ENCODE measurements at regions not wholly inside any gene's neighbourhood (a gene's known extent, or its start where the extent isn't known, plus 50 kb on each side); places are given as distances from the start of the nearest gene placed in this dataset.
"Not testable (repeated sequence)": the region's sequence is repeated elsewhere in the genome, so short reads cannot be mapped to it uniquely, and the experiment has no call there.

DNA sequence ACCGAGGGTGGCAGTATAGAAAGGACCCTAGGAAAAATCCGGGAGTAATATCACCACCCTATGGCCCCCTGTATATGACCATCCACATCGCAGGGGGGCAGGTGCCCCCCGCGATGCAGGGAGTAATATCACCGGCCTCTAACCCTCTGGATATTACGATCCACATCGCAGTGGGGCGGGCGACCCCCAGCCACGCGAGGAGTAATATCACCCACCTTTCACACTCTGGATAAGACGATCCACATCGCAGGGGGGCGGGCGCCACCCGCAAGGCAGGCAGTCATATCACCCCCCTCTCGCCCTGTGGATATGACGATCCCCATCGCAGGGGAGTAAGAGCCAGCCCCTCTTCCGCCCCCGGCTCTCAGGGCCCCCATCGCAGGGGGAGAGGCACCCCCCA is 76.7 kb upstream of the RUBCNL start:
- no peaks in the 10 kb centered on the region for H3K4me1 ChIP-seq
- H3K4me3 ChIP-seq, result no peak overlapping the region
- intact Hi-C loops (cut with DNase I; ENCODE audit: low total_unique reads), result no loop called here
- H3K9me3 ChIP-seq, result peaks cover 0 to 4% (median 0%) of the 10 kb centered on the region in 8 donors
- H3K36me3 ChIP-seq, result no peaks in the 10 kb centered on the region
- H3K27ac ChIP-seq, result no peak overlapping the region
- 89 to 94% (median 93%) methylated on average over 20 to 23 of the region's 23 CpGs for WGBS, 5 donors
- TF ChIP-seq POLR2AphosphoS5 (IDR thresholded peaks at IDR 0.05) (no peak), POLR2A (IDR thresholded peaks at IDR 0.05) (no peak)
- TF ChIP-seq, protein P1, sequence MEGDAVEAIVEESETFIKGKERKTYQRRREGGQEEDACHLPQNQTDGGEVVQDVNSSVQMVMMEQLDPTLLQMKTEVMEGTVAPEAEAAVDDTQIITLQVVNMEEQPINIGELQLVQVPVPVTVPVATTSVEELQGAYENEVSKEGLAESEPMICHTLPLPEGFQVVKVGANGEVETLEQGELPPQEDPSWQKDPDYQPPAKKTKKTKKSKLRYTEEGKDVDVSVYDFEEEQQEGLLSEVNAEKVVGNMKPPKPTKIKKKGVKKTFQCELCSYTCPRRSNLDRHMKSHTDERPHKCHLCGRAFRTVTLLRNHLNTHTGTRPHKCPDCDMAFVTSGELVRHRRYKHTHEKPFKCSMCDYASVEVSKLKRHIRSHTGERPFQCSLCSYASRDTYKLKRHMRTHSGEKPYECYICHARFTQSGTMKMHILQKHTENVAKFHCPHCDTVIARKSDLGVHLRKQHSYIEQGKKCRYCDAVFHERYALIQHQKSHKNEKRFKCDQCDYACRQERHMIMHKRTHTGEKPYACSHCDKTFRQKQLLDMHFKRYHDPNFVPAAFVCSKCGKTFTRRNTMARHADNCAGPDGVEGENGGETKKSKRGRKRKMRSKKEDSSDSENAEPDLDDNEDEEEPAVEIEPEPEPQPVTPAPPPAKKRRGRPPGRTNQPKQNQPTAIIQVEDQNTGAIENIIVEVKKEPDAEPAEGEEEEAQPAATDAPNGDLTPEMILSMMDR (IDR thresholded peaks at IDR 0.05 in 8 of 11, conservative IDR thresholded peaks at IDR 0.05 in 3 of 11), result no peak
- no peaks in the 10 kb centered on the region for H3K27me3 ChIP-seq (replicated peaks in 1 of 7)
- DNase-seq, result no peak

DNA sequence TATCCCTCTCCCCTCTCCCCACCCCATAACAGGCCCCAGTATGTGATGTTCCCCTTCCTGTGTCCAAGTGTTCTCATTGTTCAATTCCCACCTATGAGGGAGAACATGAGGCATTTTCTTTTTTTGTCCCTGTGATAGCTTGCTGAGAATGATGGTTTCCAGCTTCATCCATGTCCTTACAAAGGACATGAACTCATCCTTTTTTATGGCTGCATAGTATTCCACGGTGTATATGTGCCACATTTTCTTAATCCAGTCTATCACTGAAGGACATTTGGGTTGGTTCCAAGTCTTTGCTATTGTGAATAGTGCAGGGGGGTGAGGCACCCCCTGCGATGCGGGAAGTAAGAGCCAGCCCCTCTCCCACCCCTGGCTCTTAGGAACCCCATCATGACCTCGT is 73.2 kb upstream of the RUBCNL start:
- H3K9me3 ChIP-seq; H3K27ac ChIP-seq; H3K4me3 ChIP-seq; H3K4me1 ChIP-seq; intact Hi-C loops (cut with DNase I; ENCODE audit: low total_unique reads); H3K36me3 ChIP-seq; DNase-seq; H3K27me3 ChIP-seq (replicated peaks in 1 of 7): not testable (repeated sequence)
- WGBS, 5 donors, result 84 to 100% (median 94%) methylated on average over 4 of the region's 4 CpGs

DNA sequence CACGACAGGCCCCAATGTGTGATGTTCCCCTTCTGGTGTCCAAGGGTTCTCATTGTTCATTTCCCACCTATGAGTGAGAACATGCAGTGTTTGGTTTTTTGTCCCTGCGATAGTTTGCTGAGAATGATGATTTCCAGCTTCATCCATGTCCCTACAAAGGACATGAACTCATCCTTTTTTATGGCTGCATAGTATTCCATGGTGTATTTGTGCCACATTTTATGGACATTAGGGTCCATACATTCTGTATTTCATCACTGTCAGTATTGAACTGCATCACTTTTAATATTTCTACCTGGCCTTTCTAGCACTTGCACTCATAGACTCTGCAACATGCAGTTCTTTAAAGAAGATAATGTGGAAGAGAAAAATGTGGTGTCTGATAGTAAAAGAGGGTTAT is 70.2 kb upstream of the RUBCNL start:
- H3K27me3 ChIP-seq (replicated peaks in 1 of 7); H3K4me3 ChIP-seq; H3K36me3 ChIP-seq; H3K4me1 ChIP-seq; intact Hi-C loops (cut with DNase I; ENCODE audit: low total_unique reads); H3K27ac ChIP-seq; DNase-seq; H3K9me3 ChIP-seq: not testable (repeated sequence)
- 62 to 100% (median 83%) methylated on average over 1 to 2 of the region's 2 CpGs for whole genome bisulfite sequencing, 5 donors

DNA sequence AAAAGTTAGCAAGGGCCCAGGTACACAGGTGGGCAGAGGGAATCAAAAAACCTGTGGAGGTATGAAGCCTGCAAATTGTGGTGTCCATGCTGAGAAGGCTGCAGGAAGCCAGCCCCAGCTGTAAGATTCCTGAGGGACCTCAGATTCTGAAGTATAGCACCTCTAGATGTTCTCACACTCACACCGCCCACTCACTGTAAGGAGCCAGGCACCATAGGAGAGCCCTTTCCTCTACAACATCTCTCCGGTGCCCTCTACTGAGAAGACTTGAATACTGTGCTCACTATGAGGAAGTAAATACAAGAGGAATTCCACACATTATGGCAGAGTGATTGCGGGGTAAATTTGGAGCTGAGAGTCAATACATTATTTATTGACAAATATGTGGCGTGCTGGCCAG is 68.9 kb upstream of the RUBCNL start:
- intact Hi-C loops (cut with DNase I; ENCODE audit: low total_unique reads), result not testable (repeated sequence)

DNA sequence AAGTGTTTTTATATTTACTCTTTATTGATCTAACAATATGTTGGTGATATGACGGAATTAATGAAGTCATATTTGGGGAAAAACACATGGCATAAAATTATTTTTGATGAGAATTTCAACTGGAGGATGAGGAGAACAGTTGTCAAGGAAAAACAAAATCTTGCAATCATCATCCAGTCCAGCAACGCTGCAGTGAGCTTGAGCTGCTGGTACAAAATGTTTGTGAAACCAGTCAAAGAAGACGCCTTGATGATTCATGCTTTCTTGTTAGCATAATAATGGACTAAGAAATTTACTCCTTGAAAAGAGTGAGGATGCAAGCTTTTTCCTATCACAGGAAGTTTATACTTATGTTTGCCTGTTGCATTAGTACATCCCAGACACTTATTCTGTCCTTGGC is 64.1 kb upstream of the RUBCNL start:
- H3K4me1 ChIP-seq; H3K27me3 ChIP-seq (replicated peaks in 1 of 7); H3K4me3 ChIP-seq; H3K36me3 ChIP-seq; DNase-seq; H3K9me3 ChIP-seq; intact Hi-C loops (cut with DNase I; ENCODE audit: low total_unique reads); H3K27ac ChIP-seq: not testable (repeated sequence)
- 65 to 92% (median 81%) methylated on average over 3 of the region's 3 CpGs for WGBS, 5 donors

More for the DNA sequence above, 68.9 kb upstream of the RUBCNL start:
- not testable (repeated sequence) for DNase-seq; H3K27ac ChIP-seq; H3K36me3 ChIP-seq; H3K9me3 ChIP-seq; H3K4me1 ChIP-seq; H3K27me3 ChIP-seq (replicated peaks in 1 of 7); H3K4me3 ChIP-seq
- 29 to 45% (median 38%) methylated on average over 3 to 4 of the region's 4 CpGs for WGBS, 5 donors
- TF ChIP-seq, protein P1 (IDR thresholded peaks at IDR 0.05 in 8 of 11, conservative IDR thresholded peaks at IDR 0.05 in 3 of 11), result peak in 4 of 11 experiments; percentile 20 to 39 (median 30)

DNA sequence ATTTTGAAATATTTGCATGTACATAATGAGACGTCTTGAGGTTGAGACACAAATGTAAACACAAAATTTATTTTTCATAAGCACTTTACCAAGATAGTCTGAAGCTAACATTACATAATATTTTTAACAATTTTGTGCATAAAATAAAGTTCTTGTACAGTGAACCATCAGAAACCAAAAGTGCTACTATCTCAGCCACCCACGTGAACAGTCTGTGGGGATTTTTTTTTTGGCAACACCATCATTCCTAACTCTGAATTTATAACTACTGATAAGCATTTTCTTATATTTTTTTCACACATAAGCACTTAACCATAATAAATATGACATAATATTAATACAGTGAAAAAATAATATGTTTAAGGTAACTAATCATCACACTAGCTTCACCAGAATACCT is 62.9 kb upstream of the RUBCNL start:
- WGBS, 5 donors, result 50 to 79% (median 62%) methylated on average over 2 of the region's 2 CpGs
- H3K9me3 ChIP-seq, DNase-seq: not testable (repeated sequence)

DNA sequence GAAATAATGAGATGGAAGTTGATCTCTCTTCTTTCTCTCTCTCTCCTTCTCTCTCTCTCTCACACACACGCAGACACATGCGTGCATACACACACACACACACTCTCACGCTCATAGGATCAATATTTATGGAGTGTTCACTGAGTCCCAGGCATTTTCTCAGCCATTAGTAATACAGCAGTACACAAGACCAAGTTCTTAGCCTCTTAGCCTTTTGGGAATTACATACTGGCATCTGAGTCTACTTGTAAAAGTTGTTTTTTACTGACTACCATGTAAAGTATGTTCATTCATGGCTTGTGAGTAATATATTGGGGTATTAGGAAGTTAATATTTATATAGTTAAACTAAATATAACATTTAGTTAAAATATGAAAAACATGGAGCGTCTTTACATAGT is 61.1 kb upstream of the RUBCNL start:
- H3K4me1 ChIP-seq; H3K4me3 ChIP-seq; intact Hi-C loops (cut with DNase I; ENCODE audit: low total_unique reads); H3K9me3 ChIP-seq; DNase-seq; H3K27ac ChIP-seq; H3K27me3 ChIP-seq (replicated peaks in 1 of 7); H3K36me3 ChIP-seq: not testable (repeated sequence)
- WGBS, 5 donors, result 80 to 95% (median 89%) methylated on average over 3 to 4 of the region's 4 CpGs

More for the DNA sequence above, 62.9 kb upstream of the RUBCNL start:
- H3K4me3 ChIP-seq; H3K27ac ChIP-seq; H3K27me3 ChIP-seq (replicated peaks in 1 of 7); H3K4me1 ChIP-seq; intact Hi-C loops (cut with DNase I; ENCODE audit: low total_unique reads); H3K36me3 ChIP-seq: not testable (repeated sequence)

DNA sequence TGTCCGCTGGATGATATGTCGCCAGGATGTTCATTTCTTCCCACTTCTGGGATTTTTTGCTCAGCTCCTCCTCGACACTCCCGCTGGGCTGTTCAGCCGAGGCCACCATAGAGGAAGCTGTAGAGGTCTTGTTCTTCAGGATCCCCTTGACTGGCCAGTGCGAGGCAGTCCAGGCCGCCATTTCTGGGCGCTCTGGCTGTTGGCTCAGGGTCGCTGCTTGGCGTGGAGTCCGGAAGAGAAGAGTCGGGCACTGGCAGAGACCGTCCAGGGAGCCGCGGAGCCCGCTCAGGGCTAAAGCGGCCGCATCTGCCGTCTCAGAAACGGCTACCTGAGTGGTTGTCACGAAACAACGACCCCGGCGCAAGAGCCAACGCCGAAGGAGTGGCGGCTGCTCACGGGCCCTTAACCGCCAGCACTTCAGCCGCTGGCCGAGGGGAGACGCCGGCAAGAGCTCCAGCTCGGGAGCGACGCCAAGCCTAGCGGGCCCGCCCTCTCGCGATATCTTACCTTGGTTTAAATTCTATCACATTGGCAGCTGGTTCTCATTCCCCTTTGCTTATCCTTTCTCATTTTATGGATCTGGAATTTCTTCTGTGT is 50.9 kb upstream of the RUBCNL start:
- H3K27ac ChIP-seq; H3K27me3 ChIP-seq (replicated peaks in 1 of 7); H3K9me3 ChIP-seq; H3K4me1 ChIP-seq; H3K36me3 ChIP-seq; intact Hi-C loops (cut with DNase I; ENCODE audit: low total_unique reads): not testable (repeated sequence)
- peak overlapping the region in 1 of 8 donors; percentile 6 for H3K4me3 ChIP-seq
- WGBS, 5 donors, result 70 to 90% (median 87%) methylated on average over 36 to 40 of the region's 40 CpGs
- peak; percentile 51 for DNase-seq
